GM12878 (cell line): ENCODE measurements at regions not wholly inside any gene's neighbourhood (a gene's known extent, or its start where the extent isn't known, plus 50 kb on each side); places are given as distances from the start of the nearest gene placed in this dataset.

Source experiments
- ATAC-seq: fragments of 200-7000 bp; cut with Tn5 transposase; 3 replicates; pipeline ENCODE4 v1.9.1; 2020; ENCODE audit warnings: mild to moderate bottlenecking, moderate library complexity
- BruUV-seq: library from RNA; stranded (reverse); fragments of 400-500 nt; replicated peaks from 2 replicates; lab custom pipeline; 2021; lab: Mats Ljungman, UMichigan
- CTCF ChIA-PET: fragments of 300-600 bp; sonication (Branson Sonifier 250); formaldehyde crosslinking; extraction: SDS; loops from one replicate; lab custom pipeline; 2021; ENCODE audit warnings: inconsistent platforms; lab: Yijun Ruan, JAX
- POLR2A ChIA-PET: fragments of 350-600 bp; formaldehyde crosslinking; extraction: SDS; loops from one replicate; lab custom pipeline; 2021; ENCODE audit warnings: inconsistent platforms; lab: Charles Lee
- RAD21 ChIA-PET: fragments of 300-600 bp; sonication (Branson Sonifier 250); formaldehyde crosslinking; loops from one replicate; lab custom pipeline; 2023; ENCODE audit warnings: antibody characterized with exemption; ENCODE audit not compliant: unreplicated experiment; lab: Charles Lee
- SMC1A ChIA-PET: fragments of 300-600 bp; sonication (Branson Sonifier 250); formaldehyde crosslinking; loops from one replicate; lab custom pipeline; 2023; ENCODE audit not compliant: unreplicated experiment, uncharacterized antibody; lab: Charles Lee
- DNase-seq: peaks from one replicate; pipeline ENCODE4 v3.0.0-alpha.2; 2011; ENCODE audit warnings: low read depth, low spot score
- FAIRE-seq: peaks from 3 replicates; lab custom pipeline; 2011; peaks lifted over from hg19 to GRCh38; lab: Jason Lieb, UNC
- H2AFZ ChIP-seq: 2 replicates; pipeline ENCODE4 v1.6.0; 2011; ENCODE audit warnings: low read depth, low read length, control low read depth; ENCODE audit not compliant: control insufficient read depth
- H3K27ac ChIP-seq: 2 replicates; pipeline ENCODE4 v1.5.1; 2011; ENCODE audit warnings: control low read depth; ENCODE audit not compliant: control insufficient read depth, insufficient read depth
- H3K27me3 ChIP-seq, 2 experiments: replicated peaks in 1 of 2; 2 replicates each; pipeline versions ENCODE4 v1.6.0 to v1.6.1; 2011; ENCODE audit warnings: low read length in 1 of 2; ENCODE audit not compliant: control insufficient read depth in 2 of 2, insufficient read depth in 2 of 2
- H3K36me3 ChIP-seq, 2 experiments: 2 replicates each; pipeline ENCODE4 v1.5.1; 2011; ENCODE audit warnings: low read length in 1 of 2; ENCODE audit not compliant: control insufficient read depth in 2 of 2, insufficient read depth in 2 of 2
- H3K4me1 ChIP-seq: 2 replicates; pipeline ENCODE4 v1.6.1; 2011; ENCODE audit warnings: mild to moderate bottlenecking, low read length, moderate library complexity, mixed read lengths; ENCODE audit not compliant: control insufficient read depth, insufficient read depth
- H3K4me2 ChIP-seq: 2 replicates; pipeline ENCODE4 v1.6.0; 2011; ENCODE audit warnings: control low read depth; ENCODE audit not compliant: control insufficient read depth, insufficient read depth
- H3K4me3 ChIP-seq: fragments of 200-600 bp; sonication (generic); 2 replicates; pipeline ENCODE4 v1.5.1; 2016
- H3K79me2 ChIP-seq: 2 replicates; pipeline ENCODE4 v1.6.0; 2011; ENCODE audit warnings: low read length; ENCODE audit not compliant: control insufficient read depth, insufficient read depth
- H3K9ac ChIP-seq: 2 replicates; pipeline ENCODE4 v1.8.0; 2011; ENCODE audit warnings: low read length, control low read depth, mixed read lengths; ENCODE audit not compliant: control insufficient read depth, insufficient read depth
- H3K9me3 ChIP-seq: replicated peaks from 3 replicates; pipeline ENCODE4 v1.5.1; 2011; ENCODE audit warnings: mild to moderate bottlenecking, low read length; ENCODE audit not compliant: control insufficient read depth, insufficient read depth
- H4K20me1 ChIP-seq: 2 replicates; pipeline ENCODE4 v1.6.0; 2011; ENCODE audit not compliant: control insufficient read depth, insufficient read depth
- ATF7 ChIP-seq: fragments of 450-650 bp; IDR thresholded peaks from 2 replicates; pipeline ENCODE4 v1.6.1; 2016; ENCODE audit warnings: low read depth, mild to moderate bottlenecking
- CBX5 ChIP-seq: sonication (generic); IDR thresholded peaks from 2 replicates; pipeline ENCODE4 v1.6.1; 2016; ENCODE audit warnings: low read depth, moderate library complexity, mild to moderate bottlenecking, inconsistent platforms
- E2F4 ChIP-seq: IDR thresholded peaks from 2 replicates; pipeline ENCODE4 v1.6.1; 2012; ENCODE audit warnings: low read depth, low read length, improper control_type of control experiment
- ESRRA ChIP-seq: IDR thresholded peaks from 2 replicates; pipeline ENCODE4 v1.6.1; 2012; ENCODE audit warnings: mild to moderate bottlenecking, low read length, improper control_type of control experiment
- GATAD2B ChIP-seq: fragments of 450-650 bp; conservative IDR thresholded peaks from 2 replicates; pipeline ENCODE4 v1.6.1; 2017; ENCODE audit warnings: low read depth, mild to moderate bottlenecking, moderate library complexity
- IRF3 ChIP-seq: fragments of 450-650 bp; IDR thresholded peaks from 2 replicates; pipeline ENCODE4 v1.6.1; 2014; ENCODE audit warnings: mild to moderate bottlenecking
- NFXL1 ChIP-seq: fragments of 450-650 bp; IDR thresholded peaks from 2 replicates; pipeline ENCODE4 v1.6.1; 2017; ENCODE audit warnings: antibody characterized with exemption, mild to moderate bottlenecking, borderline replicate concordance
- NFYB ChIP-seq: IDR thresholded peaks from 2 replicates; pipeline ENCODE4 v1.6.1; 2011; ENCODE audit warnings: low read depth, mild to moderate bottlenecking, low read length, improper control_type of control experiment, moderate library complexity; ENCODE audit not compliant: insufficient read depth
- NR2C1 ChIP-seq: fragments of 450-650 bp; IDR thresholded peaks from 2 replicates; pipeline ENCODE4 v1.6.1; 2017; ENCODE audit warnings: antibody characterized with exemption, mild to moderate bottlenecking, moderate library complexity
- POLR2A ChIP-seq: IDR thresholded peaks from 2 replicates; pipeline ENCODE4 v1.6.1; 2011; ENCODE audit warnings: low read depth, mild to moderate bottlenecking, low read length
- SMC3 ChIP-seq: IDR thresholded peaks from 2 replicates; pipeline ENCODE4 v1.6.1; 2011; ENCODE audit warnings: low read length, improper control_type of control experiment, borderline replicate concordance
- SRF ChIP-seq, 2 experiments: IDR thresholded peaks; 2 replicates each; pipeline ENCODE4 v1.6.1; 2011; ENCODE audit warnings: low read depth in 2 of 2, low read length in 2 of 2, mild to moderate bottlenecking in 1 of 2, moderate library complexity in 1 of 2
- STAT1 ChIP-seq: fragments of 450-650 bp; conservative IDR thresholded peaks from 2 replicates; pipeline ENCODE4 v1.6.1; 2014; ENCODE audit warnings: antibody characterized with exemption, mild to moderate bottlenecking
- ZNF217 ChIP-seq: fragments of 450-650 bp; IDR thresholded peaks from 2 replicates; pipeline ENCODE4 v1.6.1; 2017; ENCODE audit warnings: antibody characterized with exemption, mild to moderate bottlenecking
- ZZZ3 ChIP-seq: IDR thresholded peaks from 2 replicates; pipeline ENCODE4 v1.6.1; 2011; ENCODE audit warnings: low read depth; ENCODE audit not compliant: control insufficient read depth, insufficient read length
- WGBS: methylation state at CpG from one replicate; pipeline ENCODE4 v1.1.6; 2016; ENCODE audit warnings: low lambda C conversion rate; ENCODE audit not compliant: insufficient replicate concordance, insufficient coverage; ENCODE audit errors: missing lambda C conversion rate; 5-methylcytosine and 5-hydroxymethylcytosine counted together
- in situ Hi-C: fragments of 300-500 bp; cut with MboI; formaldehyde crosslinking; loops from 9 replicates; pipeline ENCODE4 v1.14.3; 2018; ENCODE audit warnings: mixed read lengths
- intact Hi-C: fragments of 100-400 bp; cut with micrococcal nuclease; formaldehyde crosslinking; loops from one replicate; pipeline ENCODE4 v1.14.2; 2022; ENCODE audit not compliant: unreplicated experiment
- TF ChIP-seq, protein P1 (sequence below): fragments of 450-650 bp; IDR thresholded peaks from 2 replicates; pipeline ENCODE4 v1.6.1; 2016; ENCODE audit warnings: mild to moderate bottlenecking
- TF ChIP-seq, protein P2 (sequence below): fragments of 450-650 bp; IDR thresholded peaks from 2 replicates; pipeline ENCODE4 v1.6.1; 2017; ENCODE audit warnings: low read depth, mild to moderate bottlenecking, moderate library complexity

GRCh38 chr14:34065690-34066391, 115.0 kb upstream of the EGLN3 start:
- Histone ChIP-seq H3K4me2 (no peak overlapping the region), H3K9ac (no peak overlapping the region), H3K27me3 (no peaks in the 10 kb centered on the region), H3K9me3 (no peaks in the 10 kb centered on the region; the same call in 2 of the 3 replicates), H3K4me3 (no peak overlapping the region), H3K79me2 (no peaks in the 10 kb centered on the region), H3K4me1 (peaks cover 2% of the 10 kb centered on the region; the same call in 1 of the 2 replicates), H2AFZ (no peak overlapping the region), H3K27ac (no peak overlapping the region), H3K36me3 (no peaks in the 10 kb centered on the region), H4K20me1 (no peaks in the 10 kb centered on the region)
- RAD21 ChIA-PET: no interaction called here
- CTCF ChIA-PET: no interaction called here
- SMC1A ChIA-PET: no interaction called here
- ATAC-seq: no peak
- no TSS peak for BruUV-seq
- no peak for DNase-seq
- intact Hi-C loops: no loop called here
- WGBS: 8% methylated on average over 4 of the region's 4 CpGs
- POLR2A ChIA-PET: no interaction called here
- in situ Hi-C loops: no loop called here
- FAIRE-seq: no peak
- TF ChIP-seq POLR2A (no peak), NR2C1 (no peak), SRF (IDR thresholded peaks at IDR 0.05; ENCODE audit: low read depth in 2 of 2, low read length in 2 of 2) (no peak), IRF3 (no peak), CBX5 (no peak), STAT1 (no peak), NFYB (no peak), ZZZ3 (no peak), NFXL1 (no peak), ZNF217 (no peak), ATF7 (no peak), ESRRA (no peak), E2F4 (no peak), GATAD2B (no peak), SMC3 (no peak)
- TF ChIP-seq, protein P1, sequence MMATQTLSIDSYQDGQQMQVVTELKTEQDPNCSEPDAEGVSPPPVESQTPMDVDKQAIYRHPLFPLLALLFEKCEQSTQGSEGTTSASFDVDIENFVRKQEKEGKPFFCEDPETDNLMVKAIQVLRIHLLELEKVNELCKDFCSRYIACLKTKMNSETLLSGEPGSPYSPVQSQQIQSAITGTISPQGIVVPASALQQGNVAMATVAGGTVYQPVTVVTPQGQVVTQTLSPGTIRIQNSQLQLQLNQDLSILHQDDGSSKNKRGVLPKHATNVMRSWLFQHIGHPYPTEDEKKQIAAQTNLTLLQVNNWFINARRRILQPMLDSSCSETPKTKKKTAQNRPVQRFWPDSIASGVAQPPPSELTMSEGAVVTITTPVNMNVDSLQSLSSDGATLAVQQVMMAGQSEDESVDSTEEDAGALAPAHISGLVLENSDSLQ: no peak
- TF ChIP-seq, protein P2, sequence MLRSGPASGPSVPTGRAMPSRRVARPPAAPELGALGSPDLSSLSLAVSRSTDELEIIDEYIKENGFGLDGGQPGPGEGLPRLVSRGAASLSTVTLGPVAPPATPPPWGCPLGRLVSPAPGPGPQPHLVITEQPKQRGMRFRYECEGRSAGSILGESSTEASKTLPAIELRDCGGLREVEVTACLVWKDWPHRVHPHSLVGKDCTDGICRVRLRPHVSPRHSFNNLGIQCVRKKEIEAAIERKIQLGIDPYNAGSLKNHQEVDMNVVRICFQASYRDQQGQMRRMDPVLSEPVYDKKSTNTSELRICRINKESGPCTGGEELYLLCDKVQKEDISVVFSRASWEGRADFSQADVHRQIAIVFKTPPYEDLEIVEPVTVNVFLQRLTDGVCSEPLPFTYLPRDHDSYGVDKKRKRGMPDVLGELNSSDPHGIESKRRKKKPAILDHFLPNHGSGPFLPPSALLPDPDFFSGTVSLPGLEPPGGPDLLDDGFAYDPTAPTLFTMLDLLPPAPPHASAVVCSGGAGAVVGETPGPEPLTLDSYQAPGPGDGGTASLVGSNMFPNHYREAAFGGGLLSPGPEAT: no peak
